ENCODE measurements at regions not wholly inside any gene's neighbourhood (a gene's known extent, or its start where the extent isn't known, plus 50 kb on each side); places are given as distances from the start of the nearest gene placed in this dataset.

DNA sequence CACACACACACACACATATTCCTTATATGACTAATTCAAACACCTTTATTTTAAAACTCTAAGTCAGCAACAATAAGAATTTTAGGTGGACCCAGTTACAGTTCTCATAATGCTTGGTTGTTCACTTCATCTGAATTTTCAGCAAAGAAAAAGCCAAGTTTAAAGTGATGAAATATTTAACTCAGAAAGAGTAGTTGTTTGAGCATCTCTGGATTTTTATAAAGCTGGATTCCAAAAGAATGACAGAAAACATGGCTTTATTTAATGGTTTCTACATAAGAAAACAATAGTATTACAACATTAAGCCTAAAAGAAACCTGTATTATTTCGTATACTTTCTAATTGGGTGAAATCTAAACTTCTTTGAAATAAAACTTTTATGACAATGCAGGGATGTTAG lies 54.2 kb upstream of the ADAMTS5 start:
- TF ChIP-seq, protein P1, sequence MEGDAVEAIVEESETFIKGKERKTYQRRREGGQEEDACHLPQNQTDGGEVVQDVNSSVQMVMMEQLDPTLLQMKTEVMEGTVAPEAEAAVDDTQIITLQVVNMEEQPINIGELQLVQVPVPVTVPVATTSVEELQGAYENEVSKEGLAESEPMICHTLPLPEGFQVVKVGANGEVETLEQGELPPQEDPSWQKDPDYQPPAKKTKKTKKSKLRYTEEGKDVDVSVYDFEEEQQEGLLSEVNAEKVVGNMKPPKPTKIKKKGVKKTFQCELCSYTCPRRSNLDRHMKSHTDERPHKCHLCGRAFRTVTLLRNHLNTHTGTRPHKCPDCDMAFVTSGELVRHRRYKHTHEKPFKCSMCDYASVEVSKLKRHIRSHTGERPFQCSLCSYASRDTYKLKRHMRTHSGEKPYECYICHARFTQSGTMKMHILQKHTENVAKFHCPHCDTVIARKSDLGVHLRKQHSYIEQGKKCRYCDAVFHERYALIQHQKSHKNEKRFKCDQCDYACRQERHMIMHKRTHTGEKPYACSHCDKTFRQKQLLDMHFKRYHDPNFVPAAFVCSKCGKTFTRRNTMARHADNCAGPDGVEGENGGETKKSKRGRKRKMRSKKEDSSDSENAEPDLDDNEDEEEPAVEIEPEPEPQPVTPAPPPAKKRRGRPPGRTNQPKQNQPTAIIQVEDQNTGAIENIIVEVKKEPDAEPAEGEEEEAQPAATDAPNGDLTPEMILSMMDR (conservative IDR thresholded peaks at IDR 0.05): no peak
- TF ChIP-seq ZFX (IDR thresholded peaks at IDR 0.05): no peak
